ENCODE measurements at regions not wholly inside any gene's neighbourhood (a gene's known extent, or its start where the extent isn't known, plus 50 kb on each side); places are given as distances from the start of the nearest gene placed in this dataset.

- H3K4me3 Mint-ChIP-seq, result no peak overlapping the region
- peaks cover 20% of the 10 kb centered on the region for H3K27me3 Mint-ChIP-seq
- H3K36me3 Mint-ChIP-seq (ENCODE audit: low read depth), result no peaks in the 10 kb centered on the region
- H3K9me3 Mint-ChIP-seq, result no peaks in the 10 kb centered on the region
- no peak overlapping the region for H3K27ac Mint-ChIP-seq
- H3K4me1 Mint-ChIP-seq (ENCODE audit: low read depth), result no peaks in the 10 kb centered on the region
- no peak for DNase-seq
Measured at GRCh38 chr2:126795656-126796055, 103.0 kb upstream of the TEX51 start.

- Mint-ChIP-seq H3K4me3 (no peak overlapping the region), H3K27me3 (peaks cover 11% of the 10 kb centered on the region), H3K4me1 (ENCODE audit: low read depth) (no peaks in the 10 kb centered on the region), H3K27ac (no peak overlapping the region), H3K36me3 (ENCODE audit: low read depth) (no peaks in the 10 kb centered on the region), H3K9me3 (no peaks in the 10 kb centered on the region)
- no peak for DNase-seq
Measured at GRCh38 chr2:126796931-126797621, 101.6 kb upstream of the TEX51 start.

GRCh38 chr2:126797622-126798275, 100.9 kb upstream of the TEX51 start:
- Mint-ChIP-seq H3K27me3 (peaks cover 7% of the 10 kb centered on the region), H3K36me3 (ENCODE audit: low read depth) (no peaks in the 10 kb centered on the region), H3K9me3 (no peaks in the 10 kb centered on the region), H3K4me1 (ENCODE audit: low read depth) (no peaks in the 10 kb centered on the region), H3K27ac (no peak overlapping the region), H3K4me3 (no peak overlapping the region)
- no peak for DNase-seq

- Mint-ChIP-seq H3K9me3 (no peaks in the 10 kb centered on the region), H3K4me3 (no peak overlapping the region), H3K27me3 (peaks cover 2% of the 10 kb centered on the region), H3K4me1 (ENCODE audit: low read depth) (no peaks in the 10 kb centered on the region), H3K36me3 (ENCODE audit: low read depth) (no peaks in the 10 kb centered on the region), H3K27ac (no peak overlapping the region)
- no peak for DNase-seq
Measured at GRCh38 chr2:126798276-126799140, 100.2 kb upstream of the TEX51 start.

- no peak for DNase-seq
- no peak overlapping the region for H3K27ac Mint-ChIP-seq
- no peaks in the 10 kb centered on the region for H3K4me1 Mint-ChIP-seq (ENCODE audit: low read depth)
- no peaks in the 10 kb centered on the region for H3K9me3 Mint-ChIP-seq
- no peaks in the 10 kb centered on the region for H3K36me3 Mint-ChIP-seq (ENCODE audit: low read depth)
- no peaks in the 10 kb centered on the region for H3K27me3 Mint-ChIP-seq
- no peak overlapping the region for H3K4me3 Mint-ChIP-seq
Measured at GRCh38 chr2:126799301-126799700, 99.4 kb upstream of the TEX51 start.

GRCh38 chr2:126801473-126801872, 97.2 kb upstream of the TEX51 start:
- Mint-ChIP-seq H3K27me3 (no peaks in the 10 kb centered on the region), H3K36me3 (ENCODE audit: low read depth) (no peaks in the 10 kb centered on the region), H3K27ac (no peak overlapping the region), H3K9me3 (no peaks in the 10 kb centered on the region), H3K4me1 (ENCODE audit: low read depth) (no peaks in the 10 kb centered on the region), H3K4me3 (no peak overlapping the region)
- no peak for DNase-seq

- Mint-ChIP-seq H3K27ac (no peak overlapping the region), H3K4me1 (ENCODE audit: low read depth) (no peaks in the 10 kb centered on the region), H3K4me3 (no peak overlapping the region), H3K9me3 (no peaks in the 10 kb centered on the region), H3K27me3 (peaks cover under 1% of the 10 kb centered on the region), H3K36me3 (ENCODE audit: low read depth) (no peaks in the 10 kb centered on the region)
- no peak for DNase-seq
Measured at GRCh38 chr2:126802316-126802715, 96.4 kb upstream of the TEX51 start.

GRCh38 chr2:126802774-126803433, 95.8 kb upstream of the TEX51 start:
- DNase-seq, result no peak
- no peaks in the 10 kb centered on the region for H3K9me3 Mint-ChIP-seq
- H3K27ac Mint-ChIP-seq, result no peak overlapping the region
- peaks cover 3% of the 10 kb centered on the region for H3K27me3 Mint-ChIP-seq
- H3K36me3 Mint-ChIP-seq (ENCODE audit: low read depth), result no peaks in the 10 kb centered on the region
- no peaks in the 10 kb centered on the region for H3K4me1 Mint-ChIP-seq (ENCODE audit: low read depth)
- no peak overlapping the region for H3K4me3 Mint-ChIP-seq

GRCh38 chr2:126803434-126803775, 95.3 kb upstream of the TEX51 start:
- no peak overlapping the region for H3K4me3 Mint-ChIP-seq
- H3K27ac Mint-ChIP-seq, result no peak overlapping the region
- H3K9me3 Mint-ChIP-seq, result no peaks in the 10 kb centered on the region
- DNase-seq, result no peak
- no peaks in the 10 kb centered on the region for H3K36me3 Mint-ChIP-seq (ENCODE audit: low read depth)
- H3K27me3 Mint-ChIP-seq, result peaks cover 3% of the 10 kb centered on the region
- H3K4me1 Mint-ChIP-seq (ENCODE audit: low read depth), result no peaks in the 10 kb centered on the region

GRCh38 chr2:126804347-126804746, 94.3 kb upstream of the TEX51 start:
- Mint-ChIP-seq H3K27ac (no peak overlapping the region), H3K36me3 (ENCODE audit: low read depth) (no peaks in the 10 kb centered on the region), H3K4me3 (no peak overlapping the region), H3K27me3 (peaks cover 9% of the 10 kb centered on the region), H3K9me3 (no peaks in the 10 kb centered on the region), H3K4me1 (ENCODE audit: low read depth) (no peaks in the 10 kb centered on the region)
- no peak for DNase-seq

GRCh38 chr2:126808929-126809328, 89.8 kb upstream of the TEX51 start:
- H3K27me3 Mint-ChIP-seq, result peaks cover 16% of the 10 kb centered on the region
- H3K27ac Mint-ChIP-seq, result no peak overlapping the region
- H3K4me1 Mint-ChIP-seq (ENCODE audit: low read depth), result no peaks in the 10 kb centered on the region
- H3K9me3 Mint-ChIP-seq, result no peaks in the 10 kb centered on the region
- H3K4me3 Mint-ChIP-seq, result no peak overlapping the region
- DNase-seq, result no peak
- H3K36me3 Mint-ChIP-seq (ENCODE audit: low read depth), result no peaks in the 10 kb centered on the region

GRCh38 chr2:126809340-126809739, 89.3 kb upstream of the TEX51 start:
- DNase-seq, result no peak
- Mint-ChIP-seq H3K27me3 (peaks cover 16% of the 10 kb centered on the region), H3K27ac (no peak overlapping the region), H3K4me1 (ENCODE audit: low read depth) (no peaks in the 10 kb centered on the region), H3K9me3 (no peaks in the 10 kb centered on the region), H3K4me3 (no peak overlapping the region), H3K36me3 (ENCODE audit: low read depth) (no peaks in the 10 kb centered on the region)

GRCh38 chr2:126810001-126810400, 88.7 kb upstream of the TEX51 start:
- Mint-ChIP-seq H3K27ac (no peak overlapping the region), H3K4me1 (ENCODE audit: low read depth) (no peaks in the 10 kb centered on the region), H3K9me3 (no peaks in the 10 kb centered on the region)

GRCh38 chr2:126811101-126811500, 87.6 kb upstream of the TEX51 start:
- no peak overlapping the region for H3K27ac Mint-ChIP-seq
- H3K4me1 Mint-ChIP-seq (ENCODE audit: low read depth), result no peaks in the 10 kb centered on the region
- no peaks in the 10 kb centered on the region for H3K36me3 Mint-ChIP-seq (ENCODE audit: low read depth)
- no peak for DNase-seq
- no peaks in the 10 kb centered on the region for H3K9me3 Mint-ChIP-seq
- H3K4me3 Mint-ChIP-seq, result no peak overlapping the region
- peaks cover 18% of the 10 kb centered on the region for H3K27me3 Mint-ChIP-seq

More at GRCh38 chr2:126810001-126810400, 88.7 kb upstream of the TEX51 start:
- Mint-ChIP-seq H3K4me3 (no peak overlapping the region), H3K36me3 (ENCODE audit: low read depth) (no peaks in the 10 kb centered on the region), H3K27me3 (peaks cover 17% of the 10 kb centered on the region)
- DNase-seq, result no peak
